ENCODE measurements at regions not wholly inside any gene's neighbourhood (a gene's known extent, or its start where the extent isn't known, plus 50 kb on each side); places are given as distances from the start of the nearest gene placed in this dataset.

GRCh38 chr14:83133981-83134645 lies 1600.5 kb upstream of the SEL1L start:
- no peaks in the 10 kb centered on the region for H3K4me1 ChIP-seq
- H2AFZ ChIP-seq: no peak overlapping the region
- TF ChIP-seq, protein P1, sequence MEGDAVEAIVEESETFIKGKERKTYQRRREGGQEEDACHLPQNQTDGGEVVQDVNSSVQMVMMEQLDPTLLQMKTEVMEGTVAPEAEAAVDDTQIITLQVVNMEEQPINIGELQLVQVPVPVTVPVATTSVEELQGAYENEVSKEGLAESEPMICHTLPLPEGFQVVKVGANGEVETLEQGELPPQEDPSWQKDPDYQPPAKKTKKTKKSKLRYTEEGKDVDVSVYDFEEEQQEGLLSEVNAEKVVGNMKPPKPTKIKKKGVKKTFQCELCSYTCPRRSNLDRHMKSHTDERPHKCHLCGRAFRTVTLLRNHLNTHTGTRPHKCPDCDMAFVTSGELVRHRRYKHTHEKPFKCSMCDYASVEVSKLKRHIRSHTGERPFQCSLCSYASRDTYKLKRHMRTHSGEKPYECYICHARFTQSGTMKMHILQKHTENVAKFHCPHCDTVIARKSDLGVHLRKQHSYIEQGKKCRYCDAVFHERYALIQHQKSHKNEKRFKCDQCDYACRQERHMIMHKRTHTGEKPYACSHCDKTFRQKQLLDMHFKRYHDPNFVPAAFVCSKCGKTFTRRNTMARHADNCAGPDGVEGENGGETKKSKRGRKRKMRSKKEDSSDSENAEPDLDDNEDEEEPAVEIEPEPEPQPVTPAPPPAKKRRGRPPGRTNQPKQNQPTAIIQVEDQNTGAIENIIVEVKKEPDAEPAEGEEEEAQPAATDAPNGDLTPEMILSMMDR (IDR thresholded peaks at IDR 0.05): no peak
- H3K79me2 ChIP-seq: no peaks in the 10 kb centered on the region
- H3K36me3 ChIP-seq (ENCODE audit: control insufficient read depth, insufficient read depth, low read length): no peaks in the 10 kb centered on the region
- no peak overlapping the region for H3K4me3 ChIP-seq (ENCODE audit: low read depth, low read length)
- H3K9ac ChIP-seq: no peak overlapping the region
- no peaks in the 10 kb centered on the region for H3K27me3 ChIP-seq (ENCODE audit: control insufficient read depth, insufficient read depth, low read length)
- no peaks in the 10 kb centered on the region for H3K9me3 ChIP-seq (ENCODE audit: control insufficient read depth, low read length)
- no peak overlapping the region for H3K27ac ChIP-seq
- no peak overlapping the region for H3K4me2 ChIP-seq (ENCODE audit: low read length)

DNA sequence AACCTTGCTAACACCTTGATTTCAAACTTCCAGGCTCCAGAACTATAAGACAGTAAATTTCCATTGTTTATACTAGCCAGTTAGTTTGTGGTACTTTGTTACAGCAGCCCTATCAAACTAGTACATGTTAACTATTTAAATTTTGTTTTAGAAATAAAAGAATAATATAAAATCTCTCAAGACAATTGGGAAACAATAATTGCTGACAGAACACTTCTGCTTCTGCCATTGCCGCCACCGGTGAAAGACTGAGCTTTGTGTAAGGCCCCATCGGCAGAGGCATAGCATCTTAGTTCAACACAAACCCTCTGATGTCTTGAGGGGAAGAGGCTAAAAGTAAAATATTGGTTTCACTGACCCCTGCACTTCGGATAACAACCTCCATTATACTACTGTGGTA lies 1607.1 kb upstream of the SEL1L start:
- H3K27me3 ChIP-seq (ENCODE audit: control insufficient read depth, insufficient read depth, low read length): no peaks in the 10 kb centered on the region
- H3K36me3 ChIP-seq (ENCODE audit: control insufficient read depth, insufficient read depth, low read length): no peaks in the 10 kb centered on the region
- H3K9me3 ChIP-seq (ENCODE audit: control insufficient read depth, low read length): no peaks in the 10 kb centered on the region
- no peaks in the 10 kb centered on the region for H3K4me1 ChIP-seq
- H3K4me2 ChIP-seq (ENCODE audit: low read length): no peak overlapping the region
- no peak overlapping the region for H3K9ac ChIP-seq
- H2AFZ ChIP-seq: no peak overlapping the region
- no peaks in the 10 kb centered on the region for H3K79me2 ChIP-seq
- H3K4me3 ChIP-seq (ENCODE audit: low read depth, low read length): no peak overlapping the region
- no peak overlapping the region for H3K27ac ChIP-seq
- TF ChIP-seq, protein P1 (IDR thresholded peaks at IDR 0.05): no peak

GRCh38 chr14:83147006-83147405 lies 1613.4 kb upstream of the SEL1L start:
- H3K4me1 ChIP-seq: no peaks in the 10 kb centered on the region
- no peak overlapping the region for H2AFZ ChIP-seq
- no peaks in the 10 kb centered on the region for H3K9me3 ChIP-seq (ENCODE audit: control insufficient read depth, low read length)
- TF ChIP-seq, protein P1 (IDR thresholded peaks at IDR 0.05): no peak
- H3K9ac ChIP-seq: no peak overlapping the region
- H3K4me2 ChIP-seq (ENCODE audit: low read length): no peak overlapping the region
- H3K27ac ChIP-seq: no peak overlapping the region
- no peaks in the 10 kb centered on the region for H3K36me3 ChIP-seq (ENCODE audit: control insufficient read depth, insufficient read depth, low read length)
- H3K4me3 ChIP-seq (ENCODE audit: low read depth, low read length): no peak overlapping the region
- no peaks in the 10 kb centered on the region for H3K27me3 ChIP-seq (ENCODE audit: control insufficient read depth, insufficient read depth, low read length)
- no peaks in the 10 kb centered on the region for H3K79me2 ChIP-seq

GRCh38 chr14:83151571-83151970 lies 1617.9 kb upstream of the SEL1L start:
- H3K27me3 ChIP-seq (ENCODE audit: control insufficient read depth, insufficient read depth, low read length): no peaks in the 10 kb centered on the region
- H3K79me2 ChIP-seq: no peaks in the 10 kb centered on the region
- no peak overlapping the region for H3K27ac ChIP-seq
- H3K4me2 ChIP-seq (ENCODE audit: low read length): no peak overlapping the region
- TF ChIP-seq, protein P1 (IDR thresholded peaks at IDR 0.05): no peak
- H3K9ac ChIP-seq: no peak overlapping the region
- H2AFZ ChIP-seq: no peak overlapping the region
- no peak overlapping the region for H3K4me3 ChIP-seq (ENCODE audit: low read depth, low read length)
- no peaks in the 10 kb centered on the region for H3K9me3 ChIP-seq (ENCODE audit: control insufficient read depth, low read length)
- H3K36me3 ChIP-seq (ENCODE audit: control insufficient read depth, insufficient read depth, low read length): no peaks in the 10 kb centered on the region
- no peaks in the 10 kb centered on the region for H3K4me1 ChIP-seq

GRCh38 chr14:83153081-83153480 lies 1619.4 kb upstream of the SEL1L start:
- Histone ChIP-seq H3K36me3 (ENCODE audit: control insufficient read depth, insufficient read depth, low read length) (no peaks in the 10 kb centered on the region), H3K9me3 (ENCODE audit: control insufficient read depth, low read length) (no peaks in the 10 kb centered on the region), H3K4me3 (ENCODE audit: low read depth, low read length) (no peak overlapping the region), H3K27me3 (ENCODE audit: control insufficient read depth, insufficient read depth, low read length) (no peaks in the 10 kb centered on the region), H3K79me2 (no peaks in the 10 kb centered on the region), H3K4me1 (no peaks in the 10 kb centered on the region), H3K9ac (no peak overlapping the region), H3K4me2 (ENCODE audit: low read length) (no peak overlapping the region), H2AFZ (no peak overlapping the region), H3K27ac (no peak overlapping the region)
- TF ChIP-seq, protein P1 (IDR thresholded peaks at IDR 0.05): no peak
